GM19193 (cell line): ENCODE measurements at regions not wholly inside any gene's neighbourhood (a gene's known extent, or its start where the extent isn't known, plus 50 kb on each side); places are given as distances from the start of the nearest gene placed in this dataset.

Source experiments
- POLR2A ChIP-seq: IDR thresholded peaks from 4 replicates; pipeline ENCODE4 v1.6.1; 2011; ENCODE audit not compliant: insufficient read depth, insufficient read length; ENCODE audit errors: extremely low read depth

GRCh38 chr6:106035655-106036054 is 50.5 kb upstream of the PRDM1 start:
- no peak for TF ChIP-seq POLR2A

GRCh38 chr6:106033806-106034205 is 52.3 kb upstream of the PRDM1 start:
- no peak for TF ChIP-seq POLR2A

GRCh38 chr6:106027758-106028157 is 58.4 kb upstream of the PRDM1 start:
- no peak for TF ChIP-seq POLR2A

GRCh38 chr6:106026748-106027715 is 59.1 kb upstream of the PRDM1 start:
- TF ChIP-seq POLR2A: no peak

- no peak for TF ChIP-seq POLR2A
Observed at GRCh38 chr6:106025655-106026054, 60.5 kb upstream of the PRDM1 start.

GRCh38 chr6:106022801-106023200 is 63.3 kb upstream of the PRDM1 start:
- no peak for TF ChIP-seq POLR2A

- no peak for TF ChIP-seq POLR2A
Observed at GRCh38 chr6:106017454-106017853, 68.7 kb upstream of the PRDM1 start.

GRCh38 chr6:106014955-106015354 is 71.2 kb upstream of the PRDM1 start:
- no peak for TF ChIP-seq POLR2A

GRCh38 chr6:106011476-106011875 is 74.7 kb upstream of the PRDM1 start:
- TF ChIP-seq POLR2A: no peak

- TF ChIP-seq POLR2A: no peak
Observed at GRCh38 chr6:106005954-106006353, 80.2 kb upstream of the PRDM1 start.

GRCh38 chr6:106005013-106005412 is 81.1 kb upstream of the PRDM1 start:
- TF ChIP-seq POLR2A: no peak

GRCh38 chr6:106003268-106003987 is 82.7 kb upstream of the PRDM1 start:
- TF ChIP-seq POLR2A: no peak

GRCh38 chr6:106002005-106002404 is 84.1 kb upstream of the PRDM1 start:
- TF ChIP-seq POLR2A: no peak

- TF ChIP-seq POLR2A: no peak
Observed at GRCh38 chr6:106000935-106001334, 85.2 kb upstream of the PRDM1 start.

GRCh38 chr6:105997482-105997881 is 88.7 kb upstream of the PRDM1 start:
- TF ChIP-seq POLR2A: no peak

- TF ChIP-seq POLR2A: no peak
Observed at GRCh38 chr6:105995391-105995865, 90.7 kb upstream of the PRDM1 start.
